Dedifferentiated amniotic fluid mesenchymal stem cell (primary cell): ENCODE measurements at regions not wholly inside any gene's neighbourhood (a gene's known extent, or its start where the extent isn't known, plus 50 kb on each side); places are given as distances from the start of the nearest gene placed in this dataset.

Source experiments
- DNase-seq: peaks from one replicate; pipeline ENCODE4 v3.0.0-alpha.2; 2016; ENCODE audit errors: extremely low spot score

DNA sequence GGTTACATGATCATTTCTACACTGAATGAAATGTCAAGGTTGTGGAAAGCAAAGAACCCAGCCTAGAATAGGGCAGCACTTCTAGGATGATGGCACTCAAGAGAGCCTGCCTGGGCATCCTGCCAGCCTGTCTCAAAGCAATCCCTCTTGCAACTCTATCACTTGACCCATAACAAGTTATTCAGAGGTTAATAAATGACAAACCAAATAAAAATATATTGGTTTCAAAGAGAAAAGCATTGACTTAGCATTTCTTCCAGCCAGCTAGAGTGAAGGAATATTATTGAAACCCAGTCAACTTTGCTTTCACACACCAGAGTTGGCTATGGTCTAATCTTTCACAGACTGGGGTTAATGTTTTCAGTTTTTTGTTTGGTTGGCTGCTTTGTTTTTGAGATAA is 214.6 kb upstream of the UBE2E2 start:
- DNase-seq = no peak

DNA sequence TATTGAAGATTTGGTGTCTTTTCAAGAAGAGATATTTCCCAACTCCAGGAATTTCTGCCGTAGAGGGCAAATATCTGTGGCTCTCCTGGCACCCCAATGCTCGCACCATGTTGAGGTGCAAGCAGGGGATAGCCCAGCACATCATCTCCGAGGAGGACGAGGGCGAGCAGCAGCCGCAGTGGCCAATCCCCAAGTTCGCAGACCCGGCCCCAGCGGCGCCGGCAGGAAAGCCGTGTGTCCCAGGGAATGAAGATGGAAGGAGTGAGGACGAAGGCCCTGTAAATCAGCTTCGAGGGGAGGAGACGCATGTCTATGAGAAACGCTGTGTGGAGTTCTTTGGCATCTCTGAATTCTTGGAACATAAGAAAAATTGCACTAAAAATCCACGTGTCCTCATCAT is 213.4 kb upstream of the UBE2E2 start:
- DNase-seq = no peak

DNA sequence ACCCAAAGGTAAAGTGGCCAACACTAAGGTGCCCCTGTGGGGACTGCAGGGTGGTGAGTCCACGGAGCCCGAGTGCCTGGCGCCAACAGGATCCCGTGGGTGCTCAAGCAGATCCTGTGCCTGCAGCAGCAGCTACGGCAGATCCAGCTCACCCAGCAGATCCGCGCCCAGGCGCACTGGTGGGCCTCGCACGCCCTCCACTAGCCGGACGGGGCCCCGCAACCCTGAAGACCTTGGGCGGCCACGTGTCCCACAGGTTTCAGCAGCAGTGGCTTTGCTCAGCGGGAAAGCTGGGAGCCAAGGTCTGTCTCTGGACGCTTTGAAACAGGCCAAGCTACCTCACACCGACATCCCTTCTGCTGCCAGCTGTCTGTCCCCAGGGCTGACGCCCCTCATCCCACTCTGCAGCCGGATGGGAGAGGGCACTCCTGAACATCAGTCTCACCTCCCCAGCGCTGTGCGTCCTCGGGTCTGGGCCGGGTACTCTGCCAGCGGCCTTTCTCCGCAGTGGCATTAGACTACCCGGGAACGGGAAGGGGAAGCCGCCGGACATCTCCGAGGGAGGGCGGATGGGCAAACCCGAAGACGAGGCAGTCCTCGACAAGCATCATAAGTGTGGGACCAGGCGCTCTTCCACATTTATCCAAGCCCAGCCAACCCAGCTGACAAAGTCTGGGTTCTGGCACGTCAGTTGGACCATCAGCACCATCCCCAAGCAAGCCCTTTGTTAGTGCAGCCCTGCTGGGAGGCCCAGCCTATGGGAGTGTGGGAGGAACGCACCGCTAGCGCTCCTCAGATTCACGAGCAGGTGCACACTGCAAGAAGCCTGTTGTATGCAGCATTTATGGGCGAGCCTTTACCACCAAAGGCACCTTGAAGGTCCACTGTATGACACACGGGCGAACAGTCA is 212.6 kb upstream of the UBE2E2 start:
- DNase-seq = no peak

DNA sequence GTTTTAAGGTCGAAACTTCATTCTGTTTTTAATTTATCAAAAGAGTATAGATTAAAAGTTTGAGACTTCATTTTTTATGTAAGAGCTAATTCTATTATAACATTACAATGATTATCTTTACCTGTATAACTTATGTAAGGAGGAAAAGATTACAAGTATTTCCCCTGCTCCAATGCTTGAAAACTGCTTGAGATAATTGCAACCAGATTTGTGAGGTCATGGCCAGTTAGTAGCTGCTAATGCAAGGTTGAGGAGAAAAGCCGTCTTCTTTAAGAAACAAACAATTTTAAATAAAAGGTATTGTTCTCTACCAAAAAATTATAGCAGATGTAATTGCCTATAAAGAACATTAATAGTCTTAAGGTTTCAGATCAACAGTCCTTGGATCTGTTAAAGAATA is 208.3 kb upstream of the UBE2E2 start:
- DNase-seq = no peak

DNA sequence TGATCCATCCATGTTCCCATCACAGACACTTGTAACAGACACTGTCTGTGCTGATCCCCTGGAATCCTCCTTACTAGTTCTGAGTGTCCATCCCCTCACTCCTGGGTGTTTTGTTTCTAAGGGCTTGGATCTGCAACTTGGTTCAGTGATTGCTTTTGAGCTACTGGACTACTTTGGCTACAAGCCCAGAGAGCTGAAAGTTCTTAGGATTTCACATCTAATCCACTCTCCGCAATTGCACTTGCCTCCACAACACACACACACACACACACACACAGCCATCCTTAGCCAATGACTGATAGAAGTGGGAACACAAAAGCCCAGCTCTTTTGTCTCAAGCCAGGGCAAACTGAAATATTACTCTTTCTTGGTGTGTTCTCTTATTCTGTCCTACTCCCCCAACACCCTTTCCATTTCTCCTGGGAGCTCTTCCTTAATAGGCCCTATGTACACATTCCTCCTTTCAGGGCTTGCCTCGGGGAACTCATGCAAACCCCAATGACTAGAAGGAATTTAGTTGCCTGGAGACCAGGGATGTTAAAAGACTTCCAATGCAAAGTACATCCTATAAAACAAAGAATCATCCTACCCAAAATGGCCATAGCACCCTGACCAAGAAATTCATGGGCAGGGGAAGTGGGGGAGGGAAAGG is 206.1 kb upstream of the UBE2E2 start:
- DNase-seq = no peak

DNA sequence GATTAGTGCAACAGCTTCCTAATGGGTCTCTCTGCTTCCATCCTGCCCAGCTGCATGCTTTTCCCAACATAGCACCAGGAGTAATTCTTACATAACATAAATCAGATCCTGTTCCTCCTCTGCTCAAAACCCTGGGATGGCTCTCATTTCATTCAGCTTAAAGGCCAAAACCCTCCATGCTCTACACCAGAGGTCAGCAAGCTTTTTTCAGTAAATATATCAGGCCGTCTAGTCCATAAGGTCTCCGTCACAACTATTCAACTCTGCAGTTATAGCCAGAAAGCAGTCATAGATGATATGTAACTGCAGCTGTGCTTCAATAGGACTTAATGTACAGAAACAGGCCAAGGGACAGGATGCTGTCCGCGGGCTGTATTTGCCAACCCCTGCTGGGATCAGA is 202.8 kb upstream of the UBE2E2 start:
- DNase-seq = no peak

DNA sequence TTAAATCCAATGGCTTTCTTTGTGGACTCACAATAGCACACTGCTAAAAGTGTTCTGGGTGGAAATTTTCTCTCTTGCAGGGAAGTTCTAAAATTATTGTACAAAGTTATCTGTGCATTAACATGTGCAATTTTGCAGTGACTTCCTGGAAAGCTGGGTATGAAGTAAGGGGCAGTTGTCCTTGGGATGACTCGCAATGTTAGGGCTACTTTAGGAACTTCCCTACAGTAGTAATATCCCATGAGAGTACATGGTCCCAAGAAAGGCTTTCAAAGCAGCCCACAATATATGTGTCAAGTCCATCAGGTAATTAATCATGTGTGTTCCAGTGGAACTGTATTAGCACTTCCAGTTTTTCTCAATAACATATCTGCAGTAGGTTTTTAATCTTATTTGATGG is 201.0 kb upstream of the UBE2E2 start:
- DNase-seq = no peak

DNA sequence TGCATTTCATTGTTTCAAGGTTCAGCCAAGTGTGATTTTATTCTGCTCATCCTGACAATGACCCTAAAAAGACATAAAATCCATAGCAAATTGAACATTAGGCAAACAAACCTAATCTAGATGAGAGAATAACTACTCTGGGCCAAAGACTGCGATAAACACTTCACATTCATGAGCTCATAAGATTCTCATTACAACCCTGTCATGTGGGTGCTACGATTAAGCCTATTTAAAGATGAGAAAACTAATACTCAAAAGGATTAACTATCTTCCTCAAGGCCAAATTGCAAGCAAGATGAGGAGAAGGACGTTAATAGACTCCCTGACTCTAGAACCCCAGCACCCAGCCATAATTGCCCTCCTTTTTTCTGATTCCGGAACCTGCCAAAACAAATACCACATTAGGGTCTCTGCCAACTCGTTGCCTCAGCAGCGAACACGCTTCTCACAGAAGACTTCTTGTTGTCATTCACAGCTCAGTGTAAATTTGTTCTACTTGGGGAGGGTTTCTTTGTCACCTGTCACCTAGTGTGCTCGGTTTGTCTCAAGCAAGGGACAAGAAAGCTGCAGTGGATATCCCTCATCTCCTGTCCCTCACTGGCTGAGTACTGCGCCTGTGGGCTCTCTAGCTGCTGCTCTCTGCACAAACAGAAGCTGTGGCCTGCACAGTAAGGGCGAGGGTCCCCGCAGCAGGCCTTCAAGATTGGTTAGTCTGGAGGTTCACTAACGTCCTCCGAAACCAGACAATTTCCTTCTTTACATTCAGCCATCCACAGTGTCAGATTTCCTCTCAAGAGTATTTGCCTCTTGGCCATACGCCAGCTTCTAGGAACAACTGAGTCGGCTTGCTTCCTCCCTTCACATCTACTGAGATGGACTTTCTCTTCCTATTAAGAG is 200.0 kb upstream of the UBE2E2 start:
- no peak for DNase-seq

DNA sequence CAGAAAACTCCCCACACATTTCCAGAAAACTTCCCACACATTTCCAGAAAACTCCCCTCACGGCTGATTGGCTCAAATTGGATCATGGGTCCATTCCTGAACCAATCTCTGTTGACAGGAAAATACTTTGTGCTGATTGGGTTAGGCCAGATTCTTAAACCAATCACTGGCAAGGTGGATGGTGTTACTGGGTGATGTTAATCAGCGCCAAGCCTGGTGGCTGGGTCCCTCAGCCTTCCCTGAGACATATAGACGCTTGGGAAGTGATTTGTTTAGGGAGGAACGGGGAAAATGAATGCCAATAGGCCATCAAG is 199.4 kb upstream of the UBE2E2 start:
- no peak for DNase-seq

DNA sequence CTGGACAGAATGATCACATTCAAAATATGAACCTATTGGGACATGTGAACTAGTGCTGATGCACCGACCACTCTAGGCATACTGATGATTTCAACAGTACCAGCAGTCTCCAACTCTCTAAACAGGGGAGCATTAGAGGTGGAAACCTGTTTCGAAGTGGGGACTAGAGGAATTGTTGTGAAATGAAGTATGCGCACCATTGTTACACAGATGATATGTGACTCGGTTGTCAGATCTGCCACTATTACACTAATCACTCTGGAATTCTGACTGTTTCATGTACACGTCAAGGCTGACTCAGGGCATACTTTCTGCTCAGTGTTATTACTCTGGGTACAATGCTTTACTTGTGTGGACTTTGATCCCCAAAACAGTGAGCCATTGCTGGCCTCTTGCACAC is 198.2 kb upstream of the UBE2E2 start:
- DNase-seq = peak; percentile 63

DNA sequence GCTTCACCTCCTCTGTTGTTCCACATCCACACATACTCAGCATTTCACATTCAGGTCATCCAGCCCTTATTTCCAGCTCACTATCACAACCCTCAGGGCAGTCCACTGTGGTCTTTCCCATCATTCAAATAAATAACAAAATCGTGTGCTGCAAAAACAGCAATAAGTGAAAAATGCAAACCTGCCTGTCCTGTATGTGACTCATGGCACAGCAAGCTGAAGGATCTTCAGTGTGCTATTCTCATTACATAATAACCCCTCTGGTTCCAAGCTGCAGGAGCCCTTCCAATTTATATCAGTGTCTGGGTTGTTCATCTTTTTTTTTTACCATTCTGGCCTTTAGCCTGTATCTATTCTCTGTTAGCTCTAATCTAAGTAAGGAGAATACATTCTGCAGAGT is 185.3 kb upstream of the UBE2E2 start:
- DNase-seq = no peak

DNA sequence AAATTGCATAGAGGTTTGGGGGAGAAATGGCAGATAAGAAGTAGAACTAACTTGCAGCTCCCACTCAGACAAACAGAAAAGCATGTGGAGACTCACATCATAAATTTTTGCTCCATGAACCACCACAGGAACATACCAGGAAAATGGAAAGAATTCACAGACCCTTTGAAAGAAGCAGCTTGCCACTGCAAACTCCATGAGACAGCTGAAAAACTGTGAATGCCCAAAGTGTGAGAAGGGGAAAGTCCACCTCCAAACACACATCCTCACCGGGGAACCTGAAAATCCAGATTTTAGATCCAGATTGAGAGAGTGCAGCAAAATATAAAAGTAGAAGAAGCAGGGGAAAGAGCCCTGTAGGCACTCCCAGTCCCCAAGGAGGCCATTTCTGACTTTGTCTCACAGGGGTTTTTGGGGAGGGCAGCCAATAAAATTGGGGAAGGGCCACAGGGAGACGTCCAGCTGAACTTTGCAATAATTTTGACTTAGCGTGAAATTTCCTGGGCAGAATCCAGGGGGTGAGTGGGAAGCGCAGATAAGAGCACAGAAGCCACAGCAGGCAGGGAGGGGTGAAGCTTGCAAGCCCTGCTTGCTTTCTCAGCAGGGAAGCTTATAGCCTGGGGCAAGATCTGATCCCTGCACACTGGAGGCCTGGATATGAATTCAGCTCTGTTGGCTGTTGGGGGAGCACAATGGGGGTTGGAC is 183.4 kb upstream of the UBE2E2 start:
- DNase-seq = peak; percentile 47

DNA sequence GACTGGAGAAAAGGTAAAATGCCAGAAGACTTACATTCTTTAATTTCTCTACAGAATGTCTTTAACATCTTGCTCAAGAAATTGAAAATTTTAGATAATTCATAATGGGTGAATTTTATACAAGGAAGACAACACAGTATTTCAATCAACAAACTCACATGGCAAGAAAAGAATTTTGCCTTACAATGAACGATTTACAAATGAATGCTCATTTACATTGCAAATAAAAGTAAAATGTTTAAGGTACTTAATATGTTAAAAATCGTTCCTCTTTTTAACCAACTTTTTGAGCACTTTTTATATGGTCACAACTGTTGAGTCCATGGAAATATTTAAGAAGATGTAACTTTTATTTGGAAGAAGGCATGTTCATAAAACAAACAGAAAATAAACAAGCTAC is 174.8 kb upstream of the UBE2E2 start:
- DNase-seq = no peak

DNA sequence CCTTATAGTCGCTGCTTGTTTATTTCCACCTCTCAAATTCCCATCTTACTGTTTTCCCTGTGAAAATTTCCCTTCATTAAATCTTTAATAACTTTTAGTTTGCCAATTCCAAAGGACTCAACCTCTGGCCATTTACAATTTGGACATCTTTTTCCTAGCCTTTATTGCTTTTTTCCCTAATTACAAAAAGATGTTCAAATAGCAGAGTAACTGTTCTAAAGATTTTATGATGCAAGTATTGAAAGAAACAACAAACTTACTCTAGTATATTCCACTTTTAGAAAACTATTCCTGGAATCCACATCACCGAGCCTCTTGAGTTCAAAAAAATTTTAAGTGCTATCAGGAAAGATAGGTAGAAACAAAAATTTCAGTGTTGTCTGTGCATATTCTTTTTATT is 174.1 kb upstream of the UBE2E2 start:
- no peak for DNase-seq

DNA sequence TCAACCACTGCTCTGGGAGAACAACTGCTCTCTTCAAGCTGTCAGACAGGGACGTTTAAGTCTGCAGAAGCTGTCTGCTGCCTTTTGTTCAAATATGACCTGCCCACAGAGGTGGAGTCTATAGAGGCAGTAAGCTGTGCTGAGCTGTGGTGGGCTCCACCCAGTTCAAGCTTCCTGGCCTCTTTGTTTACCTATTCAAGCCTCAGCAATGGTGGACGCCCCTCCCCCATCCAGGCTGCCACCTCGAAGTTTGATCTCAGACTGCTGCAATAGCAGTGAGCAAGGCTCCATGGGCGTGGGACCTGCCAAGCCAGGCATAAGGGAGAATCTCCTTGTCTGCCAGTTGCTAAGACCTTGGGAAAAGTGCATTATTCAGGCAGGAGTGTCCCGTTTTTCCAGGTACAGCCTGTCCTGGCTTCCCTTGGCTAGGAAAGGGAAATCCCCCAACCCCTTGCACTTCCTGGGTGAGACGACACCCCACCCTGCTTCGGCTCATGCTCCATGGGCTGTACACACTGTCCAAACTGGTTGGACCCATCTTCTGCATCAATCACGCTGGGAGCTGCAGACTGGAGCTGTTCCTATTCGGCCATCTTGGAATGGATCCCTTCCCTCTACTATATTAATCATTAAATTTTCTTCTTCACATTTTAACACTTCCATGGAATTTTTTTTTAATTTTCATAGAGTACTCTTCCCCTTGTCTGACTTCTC is 167.0 kb upstream of the UBE2E2 start:
- DNase-seq = no peak

DNA sequence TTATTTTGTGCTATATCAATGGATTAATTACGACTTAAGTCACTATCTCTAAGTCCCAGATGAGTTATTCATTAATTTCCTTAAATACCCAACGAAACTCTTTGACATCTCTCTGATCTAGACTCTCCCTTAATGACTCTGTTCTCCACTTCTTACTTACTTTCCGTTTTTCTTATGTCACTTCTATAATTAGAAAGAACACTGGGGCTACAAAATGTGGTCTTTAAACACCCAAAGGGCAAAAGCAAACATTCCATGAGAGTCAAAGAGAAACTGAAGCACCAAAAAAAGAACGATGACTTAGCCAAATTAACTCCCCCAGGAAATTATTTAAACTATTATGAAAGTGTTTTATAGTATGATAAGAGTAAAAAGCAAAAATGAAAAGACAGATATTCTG is 166.4 kb upstream of the UBE2E2 start:
- no peak for DNase-seq

DNA sequence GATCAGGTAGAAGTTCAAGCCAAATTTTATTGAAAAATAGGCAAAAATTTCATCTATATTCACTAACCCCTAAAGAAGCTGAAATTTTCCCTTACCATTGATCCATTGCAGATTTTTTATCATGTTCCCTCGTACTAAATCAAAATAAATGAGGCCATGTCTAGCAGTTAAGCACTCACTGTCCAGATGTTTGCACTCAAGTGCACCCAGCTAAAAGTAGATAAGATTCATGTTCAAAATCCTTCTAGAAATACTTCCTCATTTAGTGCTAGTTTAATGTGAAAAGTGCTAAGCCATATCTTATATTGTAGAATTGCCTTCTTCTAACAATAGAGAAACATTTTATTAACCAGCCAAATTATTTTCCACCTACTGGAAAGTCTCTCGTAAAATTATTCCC is 164.7 kb upstream of the UBE2E2 start:
- no peak for DNase-seq

DNA sequence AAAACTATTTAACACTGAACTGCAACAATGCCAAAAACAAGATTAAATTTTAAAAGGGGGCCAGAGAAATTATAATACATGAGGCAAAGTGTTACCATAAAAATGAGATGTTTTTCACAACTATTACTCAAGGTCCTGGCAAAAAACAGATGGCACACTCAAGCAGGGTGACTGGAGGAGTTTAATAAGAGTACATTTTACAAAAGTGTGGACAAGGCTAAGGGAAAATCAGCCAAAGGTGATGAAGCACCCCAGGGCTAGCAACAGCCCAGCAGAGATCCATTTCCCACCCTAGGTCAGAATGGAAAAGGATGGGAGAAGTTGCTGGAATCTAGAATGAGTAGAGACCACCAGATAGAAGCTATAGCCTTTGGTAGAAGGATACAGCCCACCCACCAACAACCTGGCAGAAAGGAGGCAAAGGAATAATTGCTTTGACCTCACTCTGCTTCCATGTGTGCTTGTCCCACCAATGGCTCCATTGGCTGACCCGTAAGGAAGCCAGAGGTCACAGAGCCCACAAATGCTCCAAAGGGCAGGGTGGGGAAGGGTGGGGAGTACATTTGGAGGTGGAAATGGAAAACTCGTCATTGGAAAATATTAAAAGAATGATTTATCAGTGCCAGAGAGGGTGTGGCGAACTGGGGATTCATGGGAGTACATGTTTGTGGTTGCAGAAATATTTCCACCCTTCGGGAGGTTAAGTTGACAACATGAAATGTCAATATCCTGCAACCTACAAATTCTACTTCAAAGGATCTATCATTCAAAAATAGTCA is 161.0 kb upstream of the UBE2E2 start:
- peak; percentile 56 for DNase-seq

DNA sequence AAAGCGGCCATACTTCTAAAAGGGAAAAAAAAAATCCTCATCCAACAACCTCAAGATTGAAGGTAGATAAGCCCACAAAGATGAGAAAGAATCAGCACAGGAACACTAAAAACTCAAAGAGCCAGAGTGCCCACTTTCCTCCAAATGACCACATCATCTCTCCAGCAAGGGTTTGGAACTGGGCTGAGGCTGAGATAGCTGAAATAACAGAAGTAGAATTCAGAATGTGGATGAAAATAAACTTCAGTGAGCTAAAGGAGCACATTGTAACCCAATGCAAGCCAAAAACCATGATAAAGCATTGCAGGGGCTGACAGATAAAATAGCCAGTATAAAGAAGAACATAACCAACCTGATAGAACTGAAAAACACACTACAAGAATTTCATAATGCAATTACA is 158.7 kb upstream of the UBE2E2 start:
- DNase-seq = no peak

DNA sequence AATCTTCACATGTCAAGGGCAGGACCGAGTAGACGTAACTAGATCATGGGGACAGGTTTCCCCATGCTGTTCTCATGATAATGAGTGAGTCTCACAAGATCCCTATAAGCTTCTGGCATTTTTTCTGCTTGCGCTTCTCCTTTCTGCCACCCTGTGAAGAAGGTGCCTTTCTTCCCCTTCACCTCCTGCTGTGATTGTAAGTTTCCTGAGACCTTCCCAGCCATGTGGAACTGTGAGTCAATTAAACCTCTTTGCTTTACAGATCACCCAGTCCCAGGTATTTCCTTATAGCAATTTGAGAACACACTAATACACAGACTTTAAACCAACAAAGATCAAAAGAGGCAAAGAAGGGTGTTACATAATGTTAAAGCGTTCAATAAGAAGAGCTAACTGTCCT is 156.6 kb upstream of the UBE2E2 start:
- no peak for DNase-seq
